HG03520 (cell line): ENCODE measurements at regions not wholly inside any gene's neighbourhood (a gene's known extent, or its start where the extent isn't known, plus 50 kb on each side); places are given as distances from the start of the nearest gene placed in this dataset.
"Not testable (repeated sequence)": the region's sequence is repeated elsewhere in the genome, so short reads cannot be mapped to it uniquely, and the experiment has no call there.

ENCODE experiments used
- ATAC-seq: cut with Tn5 transposase; IDR thresholded peaks from one replicate; pipeline ENCODE4 v1.9.1; 2021; ENCODE audit warnings: mild to moderate bottlenecking, moderate library complexity; ENCODE audit not compliant: unreplicated experiment

- no peak for ATAC-seq
Observed at GRCh38 chr7:131039355-131039762, 288.3 kb upstream of the MKLN1 start.

GRCh38 chr7:131039836-131040235, 287.8 kb upstream of the MKLN1 start:
- ATAC-seq = no peak

- ATAC-seq = no peak
Observed at GRCh38 chr7:131040467-131040932, 287.2 kb upstream of the MKLN1 start.

GRCh38 chr7:131041012-131041695, 286.5 kb upstream of the MKLN1 start:
- not testable (repeated sequence) for ATAC-seq

- ATAC-seq = no peak
Observed at GRCh38 chr7:131042269-131043160, 285.2 kb upstream of the MKLN1 start.

GRCh38 chr7:131045526-131045925, 282.1 kb upstream of the MKLN1 start:
- no peak for ATAC-seq

- ATAC-seq = no peak
Observed at GRCh38 chr7:131046246-131046645, 281.4 kb upstream of the MKLN1 start.

GRCh38 chr7:131047651-131048304, 279.9 kb upstream of the MKLN1 start:
- no peak for ATAC-seq

- no peak for ATAC-seq
Observed at GRCh38 chr7:131051304-131051703, 276.4 kb upstream of the MKLN1 start.

GRCh38 chr7:131052285-131052904, 275.3 kb upstream of the MKLN1 start:
- no peak for ATAC-seq

GRCh38 chr7:131056007-131056406, 271.7 kb upstream of the MKLN1 start:
- no peak for ATAC-seq

GRCh38 chr7:131057015-131057793, 270.5 kb upstream of the MKLN1 start:
- ATAC-seq = peak; percentile 58

GRCh38 chr7:131057794-131058070, 269.9 kb upstream of the MKLN1 start:
- no peak for ATAC-seq

GRCh38 chr7:131058561-131059288, 269.0 kb upstream of the MKLN1 start:
- ATAC-seq = not testable (repeated sequence)

- ATAC-seq = not testable (repeated sequence)
Observed at GRCh38 chr7:131059401-131059800, 268.3 kb upstream of the MKLN1 start.

GRCh38 chr7:131061158-131061557, 266.5 kb upstream of the MKLN1 start:
- ATAC-seq = no peak

- no peak for ATAC-seq
Observed at GRCh38 chr7:131061818-131062217, 265.9 kb upstream of the MKLN1 start.

GRCh38 chr7:131066635-131067034, 261.0 kb upstream of the MKLN1 start:
- ATAC-seq = no peak

GRCh38 chr7:131067220-131067619, 260.5 kb upstream of the MKLN1 start:
- no peak for ATAC-seq

GRCh38 chr7:131068604-131069021, 259.1 kb upstream of the MKLN1 start:
- ATAC-seq = no peak
